ENCODE measurements at regions not wholly inside any gene's neighbourhood (a gene's known extent, or its start where the extent isn't known, plus 50 kb on each side); places are given as distances from the start of the nearest gene placed in this dataset.

DNA sequence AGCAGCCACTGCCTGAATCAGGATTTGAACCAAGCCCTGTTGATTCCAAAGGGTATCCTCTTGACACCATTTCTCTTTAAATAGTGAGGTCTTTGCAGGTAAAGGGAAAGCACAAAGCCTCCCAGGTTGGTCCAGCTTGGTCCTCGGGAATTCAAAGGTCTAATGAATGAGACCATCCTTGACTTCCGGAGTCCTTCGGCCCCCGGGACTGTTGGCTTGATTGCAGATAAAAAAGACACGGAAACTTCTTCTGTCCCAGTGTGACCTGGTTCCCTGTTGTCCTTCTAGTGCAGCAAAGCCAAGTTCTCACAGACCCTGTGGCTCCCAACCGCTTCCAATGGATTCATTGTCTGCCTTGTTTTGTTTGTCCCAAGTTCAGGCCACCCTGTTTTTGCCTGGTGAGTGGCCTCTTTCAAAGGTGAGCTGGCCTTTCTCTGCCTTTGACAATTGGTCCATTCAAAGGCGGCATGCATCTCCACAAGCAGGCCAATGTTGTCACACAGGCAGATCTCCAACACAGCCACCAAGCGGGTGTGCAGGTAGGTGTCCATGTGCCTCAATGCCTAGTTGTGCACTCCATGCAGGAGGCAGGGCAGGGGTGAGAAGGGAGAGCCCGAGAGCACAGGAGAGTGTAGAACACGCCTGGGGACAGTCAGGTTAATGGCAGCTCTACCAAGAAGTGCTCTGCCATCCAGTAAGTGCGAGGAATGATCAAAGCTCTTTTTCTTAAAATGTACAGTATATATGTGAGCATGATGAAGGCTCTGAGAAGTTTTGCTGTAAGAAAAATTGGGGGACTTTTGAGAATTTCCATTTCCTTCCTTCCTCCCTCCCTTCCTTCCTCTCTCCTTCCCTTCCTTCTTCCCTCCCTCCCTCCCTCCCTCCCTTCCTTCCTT lies 82.1 kb upstream of the ZBTB40 start:
- Histone ChIP-seq H3K27me3 (ENCODE audit: control insufficient read depth, insufficient read depth, low read length) (no peaks in the 10 kb centered on the region), H3K36me3 (replicated peaks; ENCODE audit: control insufficient read depth, insufficient read depth, low read length) (no peaks in the 10 kb centered on the region), H3K4me3 (ENCODE audit: insufficient read depth, low read depth, low read length) (no peak overlapping the region)
- DNase-seq: no peak

- no peak overlapping the region for H3K4me3 ChIP-seq (ENCODE audit: insufficient read depth, low read depth, low read length)
- H3K36me3 ChIP-seq (replicated peaks; ENCODE audit: control insufficient read depth, insufficient read depth, low read length): no peaks in the 10 kb centered on the region
- DNase-seq: no peak
- no peaks in the 10 kb centered on the region for H3K27me3 ChIP-seq (ENCODE audit: control insufficient read depth, insufficient read depth, low read length)
Observed at GRCh38 chr1:22370190-22370498, 81.5 kb upstream of the ZBTB40 start.

GRCh38 chr1:22371408-22371807 lies 80.2 kb upstream of the ZBTB40 start:
- Histone ChIP-seq H3K27me3 (ENCODE audit: control insufficient read depth, insufficient read depth, low read length) (no peaks in the 10 kb centered on the region), H3K4me3 (ENCODE audit: insufficient read depth, low read depth, low read length) (no peak overlapping the region), H3K36me3 (replicated peaks; ENCODE audit: control insufficient read depth, insufficient read depth, low read length) (no peaks in the 10 kb centered on the region)
- no peak for DNase-seq

DNA sequence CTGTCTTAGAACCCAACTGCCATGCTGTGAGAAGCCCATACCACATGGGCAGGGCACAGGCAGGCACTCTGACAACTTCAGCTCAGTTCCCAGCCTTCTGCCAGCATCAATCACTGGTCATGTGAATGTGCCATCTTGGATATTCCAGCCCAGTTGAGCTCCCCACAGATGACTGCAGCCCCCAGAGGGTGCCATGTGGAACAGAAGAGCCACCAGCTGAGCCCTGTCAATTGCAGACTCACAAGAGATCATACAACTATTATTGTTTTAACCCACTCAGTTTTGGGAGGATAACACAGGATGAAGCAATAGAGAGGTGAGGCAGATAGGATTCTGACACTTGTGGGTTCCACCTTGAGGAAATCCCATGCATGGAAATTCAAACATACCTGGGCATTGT lies 78.4 kb upstream of the ZBTB40 start:
- Histone ChIP-seq H3K27me3 (ENCODE audit: control insufficient read depth, insufficient read depth, low read length) (no peaks in the 10 kb centered on the region), H3K36me3 (replicated peaks; ENCODE audit: control insufficient read depth, insufficient read depth, low read length) (no peaks in the 10 kb centered on the region), H3K4me3 (ENCODE audit: insufficient read depth, low read depth, low read length) (no peak overlapping the region)
- DNase-seq: no peak

GRCh38 chr1:22374001-22374400 lies 77.7 kb upstream of the ZBTB40 start:
- Histone ChIP-seq H3K4me3 (ENCODE audit: insufficient read depth, low read depth, low read length) (no peak overlapping the region), H3K27me3 (ENCODE audit: control insufficient read depth, insufficient read depth, low read length) (no peaks in the 10 kb centered on the region), H3K36me3 (replicated peaks; ENCODE audit: control insufficient read depth, insufficient read depth, low read length) (no peaks in the 10 kb centered on the region)
- DNase-seq: no peak

- no peak for DNase-seq
- H3K27me3 ChIP-seq (ENCODE audit: control insufficient read depth, insufficient read depth, low read length): no peaks in the 10 kb centered on the region
- no peaks in the 10 kb centered on the region for H3K36me3 ChIP-seq (replicated peaks; ENCODE audit: control insufficient read depth, insufficient read depth, low read length)
- H3K4me3 ChIP-seq (ENCODE audit: insufficient read depth, low read depth, low read length): no peak overlapping the region
Observed at GRCh38 chr1:22375601-22376000, 76.0 kb upstream of the ZBTB40 start.

DNA sequence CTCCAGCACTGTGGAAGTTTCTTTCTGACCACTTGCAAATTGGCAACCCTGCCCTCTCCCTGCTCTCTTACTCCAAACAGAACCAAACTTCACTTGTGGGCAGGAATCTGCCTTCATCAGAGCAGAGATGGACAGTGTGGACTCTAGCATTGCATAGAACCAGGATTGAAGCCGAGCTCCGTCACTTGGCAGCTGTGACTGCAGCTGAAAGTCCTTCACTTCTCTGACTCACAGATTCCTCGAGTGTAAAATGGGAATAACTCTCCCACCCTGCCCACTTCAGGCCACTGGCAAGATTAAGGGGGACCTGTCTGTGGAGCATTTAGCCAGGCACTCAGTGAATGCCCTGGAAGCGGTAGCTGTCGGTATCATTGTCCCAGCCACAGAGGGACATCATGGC lies 75.7 kb upstream of the ZBTB40 start:
- Histone ChIP-seq H3K36me3 (replicated peaks; ENCODE audit: control insufficient read depth, insufficient read depth, low read length) (no peaks in the 10 kb centered on the region), H3K4me3 (ENCODE audit: insufficient read depth, low read depth, low read length) (no peak overlapping the region), H3K27me3 (ENCODE audit: control insufficient read depth, insufficient read depth, low read length) (no peaks in the 10 kb centered on the region)
- no peak for DNase-seq

DNA sequence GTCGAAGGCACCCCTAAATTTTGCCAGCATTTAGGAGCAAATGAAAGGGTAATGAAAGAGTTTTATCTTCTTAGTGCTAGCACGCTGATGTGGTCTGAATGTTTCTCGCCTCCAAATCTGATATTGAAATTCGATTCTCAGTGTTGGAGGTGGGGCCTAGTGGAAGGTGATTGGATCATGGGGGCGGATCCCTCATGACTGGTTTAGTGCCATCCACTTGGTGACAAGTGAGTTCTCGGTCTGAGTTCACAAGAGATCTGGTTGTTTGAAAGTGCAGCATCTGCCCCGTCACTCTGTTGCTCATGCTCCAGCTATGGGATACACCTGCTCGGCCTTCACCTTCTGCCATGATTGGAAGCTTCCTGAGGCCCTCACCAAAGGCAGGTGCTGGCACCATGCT lies 75.1 kb upstream of the ZBTB40 start:
- H3K4me3 ChIP-seq (ENCODE audit: insufficient read depth, low read depth, low read length): no peak overlapping the region
- no peaks in the 10 kb centered on the region for H3K36me3 ChIP-seq (replicated peaks; ENCODE audit: control insufficient read depth, insufficient read depth, low read length)
- no peaks in the 10 kb centered on the region for H3K27me3 ChIP-seq (ENCODE audit: control insufficient read depth, insufficient read depth, low read length)
- no peak for DNase-seq

DNA sequence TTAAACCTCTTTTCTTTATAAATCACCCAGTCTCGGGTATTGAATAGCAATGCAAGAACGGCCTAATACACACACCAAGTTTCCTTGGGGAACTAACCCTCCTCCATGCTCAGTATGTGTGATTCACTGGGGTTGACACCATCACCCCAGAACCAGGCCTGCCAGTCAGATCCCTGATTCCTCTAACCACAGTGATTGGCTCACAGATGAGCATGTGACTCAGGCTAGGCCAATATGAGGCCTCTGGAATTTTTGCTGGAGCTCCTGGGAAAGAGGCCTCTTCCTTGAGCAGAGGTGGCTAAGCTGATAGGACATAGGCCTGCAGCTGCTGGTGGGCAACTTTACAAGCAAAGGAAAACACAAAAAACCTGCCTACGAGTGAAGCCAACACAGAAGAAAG lies 74.7 kb upstream of the ZBTB40 start:
- Histone ChIP-seq H3K36me3 (replicated peaks; ENCODE audit: control insufficient read depth, insufficient read depth, low read length) (no peaks in the 10 kb centered on the region), H3K4me3 (ENCODE audit: insufficient read depth, low read depth, low read length) (no peak overlapping the region)
- DNase-seq: no peak

GRCh38 chr1:22379566-22379965 lies 72.1 kb upstream of the ZBTB40 start:
- Histone ChIP-seq H3K36me3 (replicated peaks; ENCODE audit: control insufficient read depth, insufficient read depth, low read length) (no peaks in the 10 kb centered on the region), H3K27me3 (ENCODE audit: control insufficient read depth, insufficient read depth, low read length) (no peaks in the 10 kb centered on the region; the same call in 1 of the 2 replicates), H3K4me3 (ENCODE audit: insufficient read depth, low read depth, low read length) (no peak overlapping the region)
- no peak for DNase-seq

More for the DNA sequence above, 74.7 kb upstream of the ZBTB40 start:
- no peaks in the 10 kb centered on the region for H3K27me3 ChIP-seq (ENCODE audit: control insufficient read depth, insufficient read depth, low read length)

DNA sequence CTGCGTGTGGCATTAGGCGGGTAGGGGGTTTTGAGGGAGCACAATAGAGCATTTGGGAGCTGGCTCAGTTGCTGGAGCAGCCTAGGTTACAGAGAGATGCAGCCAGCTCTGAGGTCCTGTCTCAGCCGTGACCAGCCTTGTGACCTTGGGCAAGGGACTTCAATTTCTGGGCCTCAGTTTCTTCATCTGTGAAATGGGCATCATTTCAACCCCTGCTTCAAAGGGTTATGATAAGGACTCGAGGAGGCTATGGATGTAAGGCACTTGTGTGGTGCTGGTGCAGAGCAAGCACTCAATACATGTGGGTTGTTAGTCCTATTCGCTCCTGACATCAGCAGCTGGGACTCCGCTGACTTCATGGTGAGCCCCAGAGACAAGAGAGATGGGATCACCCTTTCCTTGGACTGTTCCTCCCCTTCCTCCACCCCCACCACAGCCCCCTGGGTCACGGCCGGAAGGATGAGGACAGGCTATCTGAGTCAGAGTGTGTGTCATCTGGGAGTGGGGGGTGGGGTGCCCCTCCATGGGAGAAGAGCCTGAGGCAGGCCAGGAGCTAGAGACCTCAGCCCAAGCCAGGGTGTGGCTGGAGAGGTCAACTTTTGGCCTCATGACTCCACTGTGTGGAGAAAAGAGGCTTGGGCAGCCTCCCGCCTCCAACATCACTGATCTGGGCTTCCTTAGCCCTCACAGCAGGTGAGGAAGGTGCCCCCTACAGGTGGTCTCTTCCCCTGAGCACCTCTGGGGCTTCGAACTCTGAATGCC lies 71.4 kb upstream of the ZBTB40 start:
- Histone ChIP-seq H3K36me3 (replicated peaks; ENCODE audit: control insufficient read depth, insufficient read depth, low read length) (no peaks in the 10 kb centered on the region), H3K27me3 (ENCODE audit: control insufficient read depth, insufficient read depth, low read length) (no peaks in the 10 kb centered on the region; the same call in 1 of the 2 replicates), H3K4me3 (ENCODE audit: insufficient read depth, low read depth, low read length) (no peak overlapping the region)
- DNase-seq: no peak

- peak; percentile 68 for DNase-seq
- Histone ChIP-seq H3K36me3 (replicated peaks; ENCODE audit: control insufficient read depth, insufficient read depth, low read length) (no peaks in the 10 kb centered on the region), H3K27me3 (ENCODE audit: control insufficient read depth, insufficient read depth, low read length) (no peaks in the 10 kb centered on the region; the same call in 1 of the 2 replicates), H3K4me3 (ENCODE audit: insufficient read depth, low read depth, low read length) (no peak overlapping the region)
Observed at GRCh38 chr1:22383526-22384294, 67.9 kb upstream of the ZBTB40 start.

GRCh38 chr1:22385537-22385936 lies 66.1 kb upstream of the ZBTB40 start:
- H3K4me3 ChIP-seq (ENCODE audit: insufficient read depth, low read depth, low read length): no peak overlapping the region
- H3K27me3 ChIP-seq (ENCODE audit: control insufficient read depth, insufficient read depth, low read length): no peaks in the 10 kb centered on the region; the same call in 1 of the 2 replicates
- DNase-seq: no peak
- H3K36me3 ChIP-seq (replicated peaks; ENCODE audit: control insufficient read depth, insufficient read depth, low read length): no peaks in the 10 kb centered on the region

DNA sequence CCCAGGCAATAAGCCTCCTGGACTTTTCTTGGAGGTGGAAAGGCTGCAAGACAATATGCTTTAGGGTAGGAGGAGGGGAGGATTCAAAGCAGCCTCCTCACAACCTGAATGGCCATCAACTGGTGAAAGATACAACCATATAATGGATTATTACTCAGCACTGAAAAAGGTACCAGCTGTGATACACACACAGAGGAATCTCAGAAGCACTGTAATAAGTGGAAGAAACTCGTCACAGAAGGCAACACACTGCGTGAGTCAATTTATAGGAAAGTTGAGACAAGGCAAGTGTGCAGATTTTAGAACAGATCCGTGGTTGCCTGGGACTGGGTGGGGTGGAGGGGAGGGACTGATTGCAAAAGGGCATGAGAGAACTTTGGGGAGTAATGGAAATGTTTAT lies 64.9 kb upstream of the ZBTB40 start:
- Histone ChIP-seq H3K36me3 (replicated peaks; ENCODE audit: control insufficient read depth, insufficient read depth, low read length) (no peaks in the 10 kb centered on the region), H3K27me3 (ENCODE audit: control insufficient read depth, insufficient read depth, low read length) (no peaks in the 10 kb centered on the region; the same call in 1 of the 2 replicates), H3K4me3 (ENCODE audit: insufficient read depth, low read depth, low read length) (no peak overlapping the region)
- no peak for DNase-seq

All from H7 (cell line).